Activated CD4-positive, alpha-beta T cell treated with anti-CD3 and anti-CD28 coated beads, Interleukin-2, amount 10 ng/mL, durations not matched to agents 7 days and 5 days (primary cell): ENCODE measurements at regions not wholly inside any gene's neighbourhood (a gene's known extent, or its start where the extent isn't known, plus 50 kb on each side); places are given as distances from the start of the nearest gene placed in this dataset.
"Not testable (repeated sequence)": the region's sequence is repeated elsewhere in the genome, so short reads cannot be mapped to it uniquely, and the experiment has no call there.

Experiments used
- CTCF ChIA-PET: fragments of 350-600 bp; sonication (Branson Sonifier 250); formaldehyde crosslinking; loops from one replicate; lab custom pipeline; 2021; ENCODE audit warnings: antibody characterized with exemption; lab: Charles Lee
- POLR2A ChIA-PET: fragments of 350-600 bp; sonication (Branson Sonifier 250); formaldehyde crosslinking; loops from one replicate; lab custom pipeline; 2021; ENCODE audit warnings: antibody characterized with exemption; lab: Charles Lee
- DNase-seq: peaks from one replicate; pipeline ENCODE4 v3.0.0-alpha.2; 2020
- H3K27ac Mint-ChIP-seq: one replicate; pipeline ENCODE4 v1.8.0; 2021; ENCODE audit warnings: mild to moderate bottlenecking, moderate library complexity, mixed read lengths
- H3K27me3 Mint-ChIP-seq: one replicate; pipeline ENCODE4 v1.8.0; 2021; ENCODE audit warnings: mixed read lengths
- H3K36me3 Mint-ChIP-seq: one replicate; pipeline ENCODE4 v1.8.0; 2021; ENCODE audit warnings: low read depth, mixed read lengths
- H3K4me1 Mint-ChIP-seq: one replicate; pipeline ENCODE4 v1.8.0; 2021; ENCODE audit warnings: mixed read lengths
- H3K4me3 Mint-ChIP-seq: one replicate; pipeline ENCODE4 v1.8.0; 2021; ENCODE audit warnings: mild to moderate bottlenecking, moderate library complexity, mixed read lengths
- H3K9me3 Mint-ChIP-seq: one replicate; pipeline ENCODE4 v1.8.0; 2021; ENCODE audit warnings: mixed read lengths

GRCh38 chr9:135394699-135395645, 84.6 kb upstream of the PPP1R26 start:
- no peak for DNase-seq
- Mint-ChIP-seq H3K9me3 (no peaks in the 10 kb centered on the region), H3K27ac (no peak overlapping the region), H3K36me3 (no peaks in the 10 kb centered on the region), H3K27me3 (no peaks in the 10 kb centered on the region), H3K4me1 (no peaks in the 10 kb centered on the region), H3K4me3 (no peak overlapping the region)
- POLR2A ChIA-PET, result no interaction called here
- CTCF ChIA-PET, result no interaction called here

GRCh38 chr9:135397142-135397541, 82.4 kb upstream of the PPP1R26 start:
- POLR2A ChIA-PET, result no interaction called here
- no peak for DNase-seq
- Mint-ChIP-seq H3K4me3 (no peak overlapping the region), H3K27me3 (no peaks in the 10 kb centered on the region), H3K27ac (no peak overlapping the region), H3K4me1 (no peaks in the 10 kb centered on the region), H3K36me3 (no peaks in the 10 kb centered on the region), H3K9me3 (no peaks in the 10 kb centered on the region)
- CTCF ChIA-PET, result no interaction called here

- ChIA-PET POLR2A (no interaction called here), CTCF (interaction anchor here (1.3 kb wide), 1 partner anchor 13 kb away, joined by 3 read pairs; no protein-coding TSS in a partner anchor)
- no peaks in the 10 kb centered on the region for H3K27me3 Mint-ChIP-seq
- H3K4me1 Mint-ChIP-seq, result no peaks in the 10 kb centered on the region
- no peak overlapping the region for H3K4me3 Mint-ChIP-seq
- no peaks in the 10 kb centered on the region for H3K9me3 Mint-ChIP-seq
- no peak overlapping the region for H3K27ac Mint-ChIP-seq
- no peaks in the 10 kb centered on the region for H3K36me3 Mint-ChIP-seq
- no peak for DNase-seq
Observed at GRCh38 chr9:135399000-135399649, 80.5 kb upstream of the PPP1R26 start.

- Mint-ChIP-seq H3K9me3 (no peaks in the 10 kb centered on the region), H3K4me3 (no peak overlapping the region), H3K4me1 (no peaks in the 10 kb centered on the region), H3K36me3 (no peaks in the 10 kb centered on the region), H3K27me3 (no peaks in the 10 kb centered on the region), H3K27ac (no peak overlapping the region)
- ChIA-PET CTCF (no interaction called here), POLR2A (no interaction called here)
- no peak for DNase-seq
Observed at GRCh38 chr9:135400496-135400895, 79.1 kb upstream of the PPP1R26 start.

GRCh38 chr9:135401218-135401617, 78.4 kb upstream of the PPP1R26 start:
- Mint-ChIP-seq H3K27me3 (no peaks in the 10 kb centered on the region), H3K9me3 (no peaks in the 10 kb centered on the region), H3K4me3 (no peak overlapping the region), H3K27ac (no peak overlapping the region), H3K4me1 (no peaks in the 10 kb centered on the region), H3K36me3 (no peaks in the 10 kb centered on the region)
- POLR2A ChIA-PET, result no interaction called here
- CTCF ChIA-PET, result no interaction called here
- DNase-seq, result no peak

- Mint-ChIP-seq H3K9me3 (no peaks in the 10 kb centered on the region), H3K4me1 (no peaks in the 10 kb centered on the region), H3K27me3 (no peaks in the 10 kb centered on the region), H3K4me3 (no peak overlapping the region), H3K27ac (peak overlapping the region; percentile 31), H3K36me3 (no peaks in the 10 kb centered on the region)
- ChIA-PET CTCF (interaction anchor here (0.9 kb wide), 1 partner anchor 29 kb away, joined by 3 read pairs; no protein-coding TSS in a partner anchor), POLR2A (no interaction called here)
- DNase-seq, result no peak
Observed at GRCh38 chr9:135402048-135402738, 77.4 kb upstream of the PPP1R26 start.

GRCh38 chr9:135402739-135403695, 76.6 kb upstream of the PPP1R26 start:
- Mint-ChIP-seq H3K27ac (no peak overlapping the region), H3K4me1 (no peaks in the 10 kb centered on the region), H3K9me3 (no peaks in the 10 kb centered on the region), H3K4me3 (no peak overlapping the region), H3K36me3 (no peaks in the 10 kb centered on the region), H3K27me3 (no peaks in the 10 kb centered on the region)
- no peak for DNase-seq
- CTCF ChIA-PET, result no interaction called here
- POLR2A ChIA-PET, result no interaction called here

GRCh38 chr9:135403733-135404450, 75.7 kb upstream of the PPP1R26 start:
- Mint-ChIP-seq H3K4me1 (no peaks in the 10 kb centered on the region), H3K9me3 (no peaks in the 10 kb centered on the region), H3K27ac (no peak overlapping the region), H3K36me3 (no peaks in the 10 kb centered on the region), H3K27me3 (no peaks in the 10 kb centered on the region), H3K4me3 (no peak overlapping the region)
- CTCF ChIA-PET, result interaction anchor here (0.5 kb wide), 1 partner anchor 651 kb away, joined by 3 read pairs; no protein-coding TSS in a partner anchor
- POLR2A ChIA-PET, result no interaction called here
- DNase-seq, result no peak

- Mint-ChIP-seq H3K27me3 (no peaks in the 10 kb centered on the region), H3K36me3 (no peaks in the 10 kb centered on the region)
- CTCF ChIA-PET, result interaction anchor here (0.5 kb wide), 1 partner anchor 652 kb away, joined by 3 read pairs; no protein-coding TSS in a partner anchor
Observed at GRCh38 chr9:135404451-135405144, 75.0 kb upstream of the PPP1R26 start.

GRCh38 chr9:135405145-135405464, 74.5 kb upstream of the PPP1R26 start:
- POLR2A ChIA-PET, CTCF ChIA-PET, H3K27ac Mint-ChIP-seq, H3K4me1 Mint-ChIP-seq, H3K27me3 Mint-ChIP-seq, H3K36me3 Mint-ChIP-seq, H3K4me3 Mint-ChIP-seq, H3K9me3 Mint-ChIP-seq, DNase-seq: not testable (repeated sequence)

More at GRCh38 chr9:135404451-135405144, 75.0 kb upstream of the PPP1R26 start:
- H3K4me1 Mint-ChIP-seq, result no peaks in the 10 kb centered on the region
- no peak overlapping the region for H3K4me3 Mint-ChIP-seq
- POLR2A ChIA-PET, result no interaction called here
- no peak overlapping the region for H3K27ac Mint-ChIP-seq
- no peak for DNase-seq
- H3K9me3 Mint-ChIP-seq, result no peaks in the 10 kb centered on the region

- Mint-ChIP-seq H3K27me3 (no peaks in the 10 kb centered on the region), H3K4me3 (no peak overlapping the region), H3K4me1 (no peaks in the 10 kb centered on the region), H3K9me3 (no peaks in the 10 kb centered on the region), H3K27ac (no peak overlapping the region), H3K36me3 (no peaks in the 10 kb centered on the region)
- no peak for DNase-seq
- ChIA-PET CTCF (no interaction called here), POLR2A (no interaction called here)
Observed at GRCh38 chr9:135408476-135409254, 70.9 kb upstream of the PPP1R26 start.
